Epithelial cell of proximal tubule (primary cell): ENCODE measurements at regions not wholly inside any gene's neighbourhood (a gene's known extent, or its start where the extent isn't known, plus 50 kb on each side); places are given as distances from the start of the nearest gene placed in this dataset.

Experiments
- DNase-seq: peaks from one replicate; pipeline ENCODE4 v3.0.0-alpha.2; 2011; ENCODE audit warnings: low read depth
- H3K4me3 ChIP-seq: 2 replicates; pipeline ENCODE4 v1.5.1; 2011; ENCODE audit warnings: low read depth, mild to moderate bottlenecking, low read length
- TF ChIP-seq, protein P1 (sequence below): conservative IDR thresholded peaks from 2 replicates; pipeline ENCODE4 v1.5.1; 2012; ENCODE audit warnings: low read depth, mild to moderate bottlenecking, low read length

DNA sequence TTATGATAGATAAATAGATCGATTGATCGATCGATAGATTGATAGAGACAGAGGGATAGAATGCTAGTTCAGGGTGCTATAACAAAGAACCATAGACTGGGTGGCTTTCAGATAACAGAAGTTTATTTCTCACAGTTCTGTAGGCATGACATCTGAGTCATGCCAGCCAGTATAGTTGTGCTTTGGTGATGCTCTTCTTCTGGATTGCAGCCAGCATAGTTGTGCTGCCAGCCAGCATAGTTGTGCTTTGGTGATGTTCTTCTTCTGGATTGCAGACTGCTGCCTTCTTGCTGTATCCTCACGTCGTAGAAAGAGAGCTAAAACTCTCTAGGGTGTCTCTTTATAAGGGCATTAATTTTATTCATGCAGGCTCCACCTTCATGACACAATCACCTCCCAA lies 860.8 kb downstream of the BRINP3 start:
- H3K4me3 ChIP-seq = no peak overlapping the region
- peak; percentile 46 for DNase-seq
- TF ChIP-seq, protein P1, sequence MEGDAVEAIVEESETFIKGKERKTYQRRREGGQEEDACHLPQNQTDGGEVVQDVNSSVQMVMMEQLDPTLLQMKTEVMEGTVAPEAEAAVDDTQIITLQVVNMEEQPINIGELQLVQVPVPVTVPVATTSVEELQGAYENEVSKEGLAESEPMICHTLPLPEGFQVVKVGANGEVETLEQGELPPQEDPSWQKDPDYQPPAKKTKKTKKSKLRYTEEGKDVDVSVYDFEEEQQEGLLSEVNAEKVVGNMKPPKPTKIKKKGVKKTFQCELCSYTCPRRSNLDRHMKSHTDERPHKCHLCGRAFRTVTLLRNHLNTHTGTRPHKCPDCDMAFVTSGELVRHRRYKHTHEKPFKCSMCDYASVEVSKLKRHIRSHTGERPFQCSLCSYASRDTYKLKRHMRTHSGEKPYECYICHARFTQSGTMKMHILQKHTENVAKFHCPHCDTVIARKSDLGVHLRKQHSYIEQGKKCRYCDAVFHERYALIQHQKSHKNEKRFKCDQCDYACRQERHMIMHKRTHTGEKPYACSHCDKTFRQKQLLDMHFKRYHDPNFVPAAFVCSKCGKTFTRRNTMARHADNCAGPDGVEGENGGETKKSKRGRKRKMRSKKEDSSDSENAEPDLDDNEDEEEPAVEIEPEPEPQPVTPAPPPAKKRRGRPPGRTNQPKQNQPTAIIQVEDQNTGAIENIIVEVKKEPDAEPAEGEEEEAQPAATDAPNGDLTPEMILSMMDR = no peak

DNA sequence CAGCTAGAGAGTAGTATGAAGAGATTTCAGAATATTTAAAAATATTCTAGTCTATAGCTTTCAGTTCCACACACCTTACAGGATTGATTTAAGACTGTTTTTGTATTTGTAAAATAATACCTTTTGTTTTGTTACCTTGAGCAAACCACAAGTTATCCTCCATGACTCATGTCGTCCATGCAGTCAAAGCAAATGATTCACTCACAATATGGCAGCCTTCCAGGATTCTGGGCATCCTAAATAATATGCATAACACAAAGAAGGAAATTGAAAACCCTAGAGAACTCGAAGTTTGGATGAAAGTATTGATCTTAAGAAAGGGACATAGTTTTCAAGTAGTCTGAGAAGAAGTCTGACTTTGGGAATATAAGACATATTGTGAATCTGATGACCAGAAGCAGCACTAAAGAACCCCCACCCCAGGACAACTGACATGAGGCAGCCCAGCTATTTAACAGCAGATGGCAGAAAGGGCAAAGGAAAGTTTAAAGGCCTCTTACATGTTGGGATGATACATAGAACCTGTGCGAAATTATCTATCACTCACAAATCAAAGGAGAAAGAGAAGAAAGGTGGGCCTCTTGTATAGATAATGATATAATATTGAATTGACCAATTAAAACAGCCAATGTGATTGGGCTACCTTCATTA lies 857.9 kb downstream of the BRINP3 start:
- H3K4me3 ChIP-seq = no peak overlapping the region
- DNase-seq = peak; percentile 88
- TF ChIP-seq, protein P1 = peak; percentile 49

DNA sequence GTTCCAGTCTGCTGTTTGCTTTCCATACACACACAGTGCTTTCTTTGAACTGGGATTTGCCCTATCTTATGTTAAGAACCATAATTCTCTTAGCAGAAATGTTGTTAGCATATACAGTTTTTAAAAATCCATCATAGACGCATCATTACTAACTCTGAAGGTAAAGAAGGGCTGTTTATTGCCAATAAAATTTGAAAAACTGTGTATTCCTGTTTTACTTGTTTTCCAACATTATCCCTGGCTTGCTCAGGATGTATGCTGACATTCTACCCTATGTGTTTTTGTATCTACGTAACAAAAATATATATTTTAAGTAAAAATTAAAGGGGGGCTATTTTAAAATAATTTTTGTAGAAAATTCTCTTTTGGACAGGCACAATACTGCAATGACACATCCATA lies 857.2 kb downstream of the BRINP3 start:
- H3K4me3 ChIP-seq = no peak overlapping the region
- DNase-seq = no peak
- TF ChIP-seq, protein P1 = no peak

DNA sequence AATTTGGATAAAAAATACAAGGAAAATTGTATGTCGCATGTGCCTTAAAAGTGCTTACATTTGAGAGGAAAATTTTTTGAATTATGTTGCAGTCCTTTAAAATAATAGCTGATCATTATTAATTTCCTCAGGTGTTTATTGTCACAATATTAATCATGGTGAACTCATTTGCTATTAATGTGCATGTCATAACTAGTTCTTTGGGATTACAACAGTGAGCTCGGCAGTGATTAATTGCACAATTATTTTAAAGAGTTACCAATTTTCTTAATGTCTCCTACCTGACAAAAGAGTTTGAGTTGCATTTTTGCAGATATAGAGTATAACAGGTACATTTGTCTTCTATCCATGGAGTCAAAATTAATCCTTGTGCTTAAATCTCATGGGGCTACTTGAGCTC lies 854.3 kb downstream of the BRINP3 start:
- TF ChIP-seq, protein P1 = no peak
- DNase-seq = no peak

DNA sequence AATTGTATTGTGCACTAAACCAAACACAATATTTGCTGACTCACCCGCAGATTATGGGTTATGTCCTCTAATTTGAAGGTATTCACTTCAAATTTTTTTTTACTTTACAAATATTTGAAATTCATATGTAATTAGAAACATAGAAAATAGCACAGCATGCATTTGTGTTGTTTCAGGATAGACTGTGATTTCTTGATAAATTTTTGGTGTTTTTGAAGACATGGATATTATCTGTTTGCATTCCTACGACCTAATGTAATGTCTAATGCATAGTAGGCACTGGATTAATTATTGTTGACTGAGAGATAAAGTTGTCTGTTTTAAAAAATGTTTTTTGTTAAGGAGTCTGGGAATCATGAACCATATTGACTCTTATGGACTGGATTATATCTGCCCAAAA lies 850.2 kb downstream of the BRINP3 start:
- TF ChIP-seq, protein P1 = no peak
- no peak for DNase-seq

More for the DNA sequence above, 854.3 kb downstream of the BRINP3 start:
- H3K4me3 ChIP-seq = no peak overlapping the region

DNA sequence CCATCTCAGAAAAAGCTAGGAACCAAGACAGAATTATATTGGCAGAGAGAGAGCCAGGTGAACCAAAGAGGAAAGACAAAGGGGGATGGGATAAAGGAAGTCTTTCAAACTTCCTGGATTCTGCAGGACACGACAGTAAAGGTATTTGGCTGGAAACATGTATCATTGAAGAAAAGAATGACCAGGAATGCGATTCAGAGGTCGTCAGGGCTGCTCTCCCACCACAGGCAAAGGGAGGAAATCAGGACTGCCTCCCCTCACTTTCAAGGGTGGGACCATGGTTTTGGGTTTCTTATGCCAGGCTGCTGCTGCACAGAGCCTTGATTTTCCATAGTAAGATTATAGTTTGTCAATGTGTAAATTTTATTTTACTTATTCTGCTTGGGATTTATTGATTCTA lies 848.8 kb downstream of the BRINP3 start:
- H3K4me3 ChIP-seq = no peak overlapping the region
- TF ChIP-seq, protein P1 = no peak
- no peak for DNase-seq

More for the DNA sequence above, 850.2 kb downstream of the BRINP3 start:
- H3K4me3 ChIP-seq = no peak overlapping the region

DNA sequence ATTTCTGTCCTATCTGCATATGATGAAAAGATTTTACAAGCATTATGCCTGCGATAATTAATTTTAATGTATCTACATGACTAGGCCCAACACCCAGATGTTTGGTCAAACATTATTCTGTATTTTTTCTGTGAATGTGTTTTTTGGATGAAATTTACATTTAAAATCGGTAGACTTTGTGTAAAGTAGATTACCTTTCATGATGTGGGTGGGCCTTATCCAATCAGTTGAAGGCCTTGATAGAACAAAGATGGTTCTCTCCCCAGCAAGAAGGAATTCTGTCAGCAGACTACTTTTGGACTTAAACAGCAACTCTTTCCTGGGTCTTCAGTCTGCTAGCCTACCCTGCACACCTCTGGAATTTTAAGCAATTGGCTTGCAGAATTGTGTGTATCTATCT lies 844.0 kb downstream of the BRINP3 start:
- TF ChIP-seq, protein P1 = no peak
- no peak for DNase-seq
- H3K4me3 ChIP-seq = no peak overlapping the region
